ENCODE measurements at regions not wholly inside any gene's neighbourhood (a gene's known extent, or its start where the extent isn't known, plus 50 kb on each side); places are given as distances from the start of the nearest gene placed in this dataset.

DNA sequence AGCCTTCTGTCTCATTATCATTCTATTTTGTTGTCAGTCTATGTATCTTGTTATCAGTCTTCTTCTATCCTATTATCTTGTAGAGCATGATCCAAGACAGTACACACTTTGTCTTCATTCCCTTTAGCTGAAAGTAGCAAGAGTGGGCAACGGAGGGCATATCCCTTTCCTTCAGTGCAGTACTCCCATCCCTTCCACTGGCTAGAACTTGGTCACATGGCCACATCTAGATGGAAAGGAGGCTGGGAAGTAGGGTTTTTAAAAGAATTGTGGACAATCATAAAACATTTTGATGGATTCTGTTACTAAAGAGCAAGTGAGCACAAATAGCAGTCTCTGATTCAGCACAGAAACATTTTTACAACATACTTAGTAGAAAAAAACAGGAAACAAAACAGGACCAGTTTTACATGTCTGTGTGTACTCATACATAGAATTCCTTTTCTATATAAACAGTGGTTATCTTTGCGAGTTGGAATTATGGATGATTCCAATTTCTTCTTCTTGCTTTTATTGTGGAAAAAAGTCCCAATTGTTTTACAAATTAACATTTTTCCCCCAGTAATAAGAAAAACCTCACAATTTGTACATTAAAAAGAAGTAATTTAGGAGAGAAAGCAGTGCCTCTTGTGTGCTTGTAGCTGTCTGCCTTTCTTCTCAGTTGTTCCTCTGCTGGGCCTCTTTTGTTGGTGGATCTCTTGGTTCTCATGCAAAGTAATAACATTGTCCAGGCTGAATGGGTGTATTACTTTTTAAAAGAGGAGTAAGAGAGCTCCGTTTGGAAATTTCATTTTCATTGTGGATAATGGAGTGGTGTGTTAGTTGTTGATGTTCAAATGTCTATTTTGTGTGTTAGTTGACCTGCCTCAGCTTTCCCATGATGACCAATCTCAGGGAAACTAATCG is 410.9 kb upstream of the TRPC7 start (continued):
- TF ChIP-seq NANOG (IDR thresholded peaks at IDR 0.05; ENCODE audit: borderline replicate concordance) = peak; percentile 92

DNA sequence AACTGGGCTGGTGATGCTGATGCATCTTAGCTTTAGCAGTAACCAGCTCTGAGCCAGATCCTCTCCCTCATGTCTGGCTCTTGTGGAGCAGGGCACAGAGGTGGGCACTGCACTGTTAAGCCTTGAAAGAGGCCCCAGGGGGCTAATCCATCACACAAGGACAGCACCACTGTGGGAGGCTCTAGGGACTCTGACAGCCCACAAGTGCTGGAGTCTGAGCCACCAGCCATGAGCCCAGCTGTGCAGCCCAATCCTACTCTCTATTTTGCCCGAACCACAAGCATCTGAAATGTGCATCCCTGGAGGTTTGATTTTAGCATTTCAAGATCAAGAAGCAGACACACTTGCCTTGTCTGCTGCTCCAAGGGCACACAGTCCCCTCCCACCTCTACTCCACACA is 407.1 kb upstream of the TRPC7 start:
- DNase-seq (ENCODE audit: low spot score) (no peak), ATAC-seq (no peak)
- H3K27ac Mint-ChIP-seq = no peak overlapping the region
- H3K9me3 Mint-ChIP-seq = no peaks in the 10 kb centered on the region; the same call in 1 of the 3 replicates
- no peaks in the 10 kb centered on the region for H3K79me2 ChIP-seq (replicated peaks; ENCODE audit: insufficient read depth)
- H4K20me1 ChIP-seq (replicated peaks; ENCODE audit: insufficient read depth) = no peaks in the 10 kb centered on the region
- no peaks in the 10 kb centered on the region for H3K27me3 ChIP-seq (ENCODE audit: insufficient read depth)
- H3K4me1 Mint-ChIP-seq = peaks cover 31% of the 10 kb centered on the region
- H3K36me3 Mint-ChIP-seq (ENCODE audit: low read depth) = peaks cover 7% of the 10 kb centered on the region
- H3K36me3 ChIP-seq (ENCODE audit: insufficient read depth) = no peaks in the 10 kb centered on the region
- H3K9me2 ChIP-seq (ENCODE audit: insufficient read depth) = no peaks in the 10 kb centered on the region
- H3K27me3 Mint-ChIP-seq (ENCODE audit: insufficient read depth, low read depth, poor library complexity) = peaks cover 2% of the 10 kb centered on the region
- H3K4me3 Mint-ChIP-seq = no peak overlapping the region
- H3K4me3 ChIP-seq = no peak overlapping the region
- H3F3A ChIP-seq (replicated peaks; ENCODE audit: low read depth) = no peaks in the 10 kb centered on the region
- no peak overlapping the region for H3K27ac ChIP-seq (ENCODE audit: low read depth)
- H3K4me1 ChIP-seq (ENCODE audit: insufficient read depth) = peaks cover 32% of the 10 kb centered on the region
- no peak overlapping the region for H3K4me2 ChIP-seq
- no peak overlapping the region for H2AFZ ChIP-seq
- no peak for TF ChIP-seq JUNB (IDR thresholded peaks at IDR 0.05; ENCODE audit: unreplicated experiment)
- TF ChIP-seq, protein P1, sequence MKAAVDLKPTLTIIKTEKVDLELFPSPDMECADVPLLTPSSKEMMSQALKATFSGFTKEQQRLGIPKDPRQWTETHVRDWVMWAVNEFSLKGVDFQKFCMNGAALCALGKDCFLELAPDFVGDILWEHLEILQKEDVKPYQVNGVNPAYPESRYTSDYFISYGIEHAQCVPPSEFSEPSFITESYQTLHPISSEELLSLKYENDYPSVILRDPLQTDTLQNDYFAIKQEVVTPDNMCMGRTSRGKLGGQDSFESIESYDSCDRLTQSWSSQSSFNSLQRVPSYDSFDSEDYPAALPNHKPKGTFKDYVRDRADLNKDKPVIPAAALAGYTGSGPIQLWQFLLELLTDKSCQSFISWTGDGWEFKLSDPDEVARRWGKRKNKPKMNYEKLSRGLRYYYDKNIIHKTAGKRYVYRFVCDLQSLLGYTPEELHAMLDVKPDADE (IDR thresholded peaks at IDR 0.05) = no peak
- TF ChIP-seq, protein P2, sequence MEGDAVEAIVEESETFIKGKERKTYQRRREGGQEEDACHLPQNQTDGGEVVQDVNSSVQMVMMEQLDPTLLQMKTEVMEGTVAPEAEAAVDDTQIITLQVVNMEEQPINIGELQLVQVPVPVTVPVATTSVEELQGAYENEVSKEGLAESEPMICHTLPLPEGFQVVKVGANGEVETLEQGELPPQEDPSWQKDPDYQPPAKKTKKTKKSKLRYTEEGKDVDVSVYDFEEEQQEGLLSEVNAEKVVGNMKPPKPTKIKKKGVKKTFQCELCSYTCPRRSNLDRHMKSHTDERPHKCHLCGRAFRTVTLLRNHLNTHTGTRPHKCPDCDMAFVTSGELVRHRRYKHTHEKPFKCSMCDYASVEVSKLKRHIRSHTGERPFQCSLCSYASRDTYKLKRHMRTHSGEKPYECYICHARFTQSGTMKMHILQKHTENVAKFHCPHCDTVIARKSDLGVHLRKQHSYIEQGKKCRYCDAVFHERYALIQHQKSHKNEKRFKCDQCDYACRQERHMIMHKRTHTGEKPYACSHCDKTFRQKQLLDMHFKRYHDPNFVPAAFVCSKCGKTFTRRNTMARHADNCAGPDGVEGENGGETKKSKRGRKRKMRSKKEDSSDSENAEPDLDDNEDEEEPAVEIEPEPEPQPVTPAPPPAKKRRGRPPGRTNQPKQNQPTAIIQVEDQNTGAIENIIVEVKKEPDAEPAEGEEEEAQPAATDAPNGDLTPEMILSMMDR (conservative IDR thresholded peaks at IDR 0.05; ENCODE audit: low read depth in 2 of 2) = no peak
- no peak for TF ChIP-seq NANOG (IDR thresholded peaks at IDR 0.05; ENCODE audit: borderline replicate concordance)
- TF ChIP-seq STAT1 (IDR thresholded peaks at IDR 0.05; ENCODE audit: unreplicated experiment) = no peak
- no peak for TF ChIP-seq CREB1 (CRISPR knock-in tag; IDR thresholded peaks at IDR 0.05; ENCODE audit: low read depth)
- TF ChIP-seq EZH2phosphoT487 (IDR thresholded peaks at IDR 0.05; ENCODE audit: unreplicated experiment) = no peak
- TF ChIP-seq ZNF114 (CRISPR knock-in tag; IDR thresholded peaks at IDR 0.05) = no peak
- TF ChIP-seq EZH2 (IDR thresholded peaks at IDR 0.05; ENCODE audit: low read depth, unreplicated experiment) = no peak
- TF ChIP-seq, protein P3, sequence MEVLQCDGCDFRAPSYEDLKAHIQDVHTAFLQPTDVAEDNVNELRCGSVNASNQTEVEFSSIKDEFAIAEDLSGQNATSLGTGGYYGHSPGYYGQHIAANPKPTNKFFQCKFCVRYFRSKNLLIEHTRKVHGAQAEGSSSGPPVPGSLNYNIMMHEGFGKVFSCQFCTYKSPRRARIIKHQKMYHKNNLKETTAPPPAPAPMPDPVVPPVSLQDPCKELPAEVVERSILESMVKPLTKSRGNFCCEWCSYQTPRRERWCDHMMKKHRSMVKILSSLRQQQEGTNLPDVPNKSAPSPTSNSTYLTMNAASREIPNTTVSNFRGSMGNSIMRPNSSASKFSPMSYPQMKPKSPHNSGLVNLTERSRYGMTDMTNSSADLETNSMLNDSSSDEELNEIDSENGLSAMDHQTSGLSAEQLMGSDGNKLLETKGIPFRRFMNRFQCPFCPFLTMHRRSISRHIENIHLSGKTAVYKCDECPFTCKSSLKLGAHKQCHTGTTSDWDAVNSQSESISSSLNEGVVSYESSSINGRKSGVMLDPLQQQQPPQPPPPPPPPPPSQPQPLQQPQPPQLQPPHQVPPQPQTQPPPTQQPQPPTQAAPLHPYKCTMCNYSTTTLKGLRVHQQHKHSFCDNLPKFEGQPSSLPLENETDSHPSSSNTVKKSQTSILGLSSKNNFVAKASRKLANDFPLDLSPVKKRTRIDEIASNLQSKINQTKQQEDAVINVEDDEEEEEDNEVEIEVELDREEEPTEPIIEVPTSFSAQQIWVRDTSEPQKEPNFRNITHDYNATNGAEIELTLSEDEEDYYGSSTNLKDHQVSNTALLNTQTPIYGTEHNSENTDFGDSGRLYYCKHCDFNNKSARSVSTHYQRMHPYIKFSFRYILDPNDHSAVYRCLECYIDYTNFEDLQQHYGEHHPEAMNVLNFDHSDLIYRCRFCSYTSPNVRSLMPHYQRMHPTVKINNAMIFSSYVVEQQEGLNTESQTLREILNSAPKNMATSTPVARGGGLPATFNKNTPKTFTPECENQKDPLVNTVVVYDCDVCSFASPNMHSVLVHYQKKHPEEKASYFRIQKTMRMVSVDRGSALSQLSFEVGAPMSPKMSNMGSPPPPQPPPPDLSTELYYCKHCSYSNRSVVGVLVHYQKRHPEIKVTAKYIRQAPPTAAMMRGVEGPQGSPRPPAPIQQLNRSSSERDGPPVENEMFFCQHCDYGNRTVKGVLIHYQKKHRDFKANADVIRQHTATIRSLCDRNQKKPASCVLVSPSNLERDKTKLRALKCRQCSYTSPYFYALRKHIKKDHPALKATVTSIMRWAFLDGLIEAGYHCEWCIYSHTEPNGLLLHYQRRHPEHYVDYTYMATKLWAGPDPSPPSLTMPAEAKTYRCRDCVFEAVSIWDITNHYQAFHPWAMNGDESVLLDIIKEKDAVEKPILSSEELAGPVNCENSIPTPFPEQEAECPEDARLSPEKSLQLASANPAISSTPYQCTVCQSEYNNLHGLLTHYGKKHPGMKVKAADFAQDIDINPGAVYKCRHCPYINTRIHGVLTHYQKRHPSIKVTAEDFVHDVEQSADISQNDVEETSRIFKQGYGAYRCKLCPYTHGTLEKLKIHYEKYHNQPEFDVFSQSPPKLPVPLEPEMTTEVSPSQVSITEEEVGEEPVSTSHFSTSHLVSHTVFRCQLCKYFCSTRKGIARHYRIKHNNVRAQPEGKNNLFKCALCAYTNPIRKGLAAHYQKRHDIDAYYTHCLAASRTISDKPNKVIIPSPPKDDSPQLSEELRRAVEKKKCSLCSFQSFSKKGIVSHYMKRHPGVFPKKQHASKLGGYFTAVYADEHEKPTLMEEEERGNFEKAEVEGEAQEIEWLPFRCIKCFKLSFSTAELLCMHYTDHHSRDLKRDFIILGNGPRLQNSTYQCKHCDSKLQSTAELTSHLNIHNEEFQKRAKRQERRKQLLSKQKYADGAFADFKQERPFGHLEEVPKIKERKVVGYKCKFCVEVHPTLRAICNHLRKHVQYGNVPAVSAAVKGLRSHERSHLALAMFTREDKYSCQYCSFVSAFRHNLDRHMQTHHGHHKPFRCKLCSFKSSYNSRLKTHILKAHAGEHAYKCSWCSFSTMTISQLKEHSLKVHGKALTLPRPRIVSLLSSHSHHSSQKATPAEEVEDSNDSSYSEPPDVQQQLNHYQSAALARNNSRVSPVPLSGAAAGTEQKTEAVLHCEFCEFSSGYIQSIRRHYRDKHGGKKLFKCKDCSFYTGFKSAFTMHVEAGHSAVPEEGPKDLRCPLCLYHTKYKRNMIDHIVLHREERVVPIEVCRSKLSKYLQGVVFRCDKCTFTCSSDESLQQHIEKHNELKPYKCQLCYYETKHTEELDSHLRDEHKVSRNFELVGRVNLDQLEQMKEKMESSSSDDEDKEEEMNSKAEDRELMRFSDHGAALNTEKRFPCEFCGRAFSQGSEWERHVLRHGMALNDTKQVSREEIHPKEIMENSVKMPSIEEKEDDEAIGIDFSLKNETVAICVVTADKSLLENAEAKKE (CRISPR knock-in tag; IDR thresholded peaks at IDR 0.05) = no peak
- no peak for TF ChIP-seq ZNF331 (CRISPR knock-in tag; IDR thresholded peaks at IDR 0.05; ENCODE audit: low read depth)
- TF ChIP-seq, protein P4, sequence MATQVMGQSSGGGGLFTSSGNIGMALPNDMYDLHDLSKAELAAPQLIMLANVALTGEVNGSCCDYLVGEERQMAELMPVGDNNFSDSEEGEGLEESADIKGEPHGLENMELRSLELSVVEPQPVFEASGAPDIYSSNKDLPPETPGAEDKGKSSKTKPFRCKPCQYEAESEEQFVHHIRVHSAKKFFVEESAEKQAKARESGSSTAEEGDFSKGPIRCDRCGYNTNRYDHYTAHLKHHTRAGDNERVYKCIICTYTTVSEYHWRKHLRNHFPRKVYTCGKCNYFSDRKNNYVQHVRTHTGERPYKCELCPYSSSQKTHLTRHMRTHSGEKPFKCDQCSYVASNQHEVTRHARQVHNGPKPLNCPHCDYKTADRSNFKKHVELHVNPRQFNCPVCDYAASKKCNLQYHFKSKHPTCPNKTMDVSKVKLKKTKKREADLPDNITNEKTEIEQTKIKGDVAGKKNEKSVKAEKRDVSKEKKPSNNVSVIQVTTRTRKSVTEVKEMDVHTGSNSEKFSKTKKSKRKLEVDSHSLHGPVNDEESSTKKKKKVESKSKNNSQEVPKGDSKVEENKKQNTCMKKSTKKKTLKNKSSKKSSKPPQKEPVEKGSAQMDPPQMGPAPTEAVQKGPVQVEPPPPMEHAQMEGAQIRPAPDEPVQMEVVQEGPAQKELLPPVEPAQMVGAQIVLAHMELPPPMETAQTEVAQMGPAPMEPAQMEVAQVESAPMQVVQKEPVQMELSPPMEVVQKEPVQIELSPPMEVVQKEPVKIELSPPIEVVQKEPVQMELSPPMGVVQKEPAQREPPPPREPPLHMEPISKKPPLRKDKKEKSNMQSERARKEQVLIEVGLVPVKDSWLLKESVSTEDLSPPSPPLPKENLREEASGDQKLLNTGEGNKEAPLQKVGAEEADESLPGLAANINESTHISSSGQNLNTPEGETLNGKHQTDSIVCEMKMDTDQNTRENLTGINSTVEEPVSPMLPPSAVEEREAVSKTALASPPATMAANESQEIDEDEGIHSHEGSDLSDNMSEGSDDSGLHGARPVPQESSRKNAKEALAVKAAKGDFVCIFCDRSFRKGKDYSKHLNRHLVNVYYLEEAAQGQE (IDR thresholded peaks at IDR 0.05; ENCODE audit: unreplicated experiment) = no peak

Measured in GM23338 (cell line).